ENCODE measurements at regions not wholly inside any gene's neighbourhood (a gene's known extent, or its start where the extent isn't known, plus 50 kb on each side); places are given as distances from the start of the nearest gene placed in this dataset.

DNA sequence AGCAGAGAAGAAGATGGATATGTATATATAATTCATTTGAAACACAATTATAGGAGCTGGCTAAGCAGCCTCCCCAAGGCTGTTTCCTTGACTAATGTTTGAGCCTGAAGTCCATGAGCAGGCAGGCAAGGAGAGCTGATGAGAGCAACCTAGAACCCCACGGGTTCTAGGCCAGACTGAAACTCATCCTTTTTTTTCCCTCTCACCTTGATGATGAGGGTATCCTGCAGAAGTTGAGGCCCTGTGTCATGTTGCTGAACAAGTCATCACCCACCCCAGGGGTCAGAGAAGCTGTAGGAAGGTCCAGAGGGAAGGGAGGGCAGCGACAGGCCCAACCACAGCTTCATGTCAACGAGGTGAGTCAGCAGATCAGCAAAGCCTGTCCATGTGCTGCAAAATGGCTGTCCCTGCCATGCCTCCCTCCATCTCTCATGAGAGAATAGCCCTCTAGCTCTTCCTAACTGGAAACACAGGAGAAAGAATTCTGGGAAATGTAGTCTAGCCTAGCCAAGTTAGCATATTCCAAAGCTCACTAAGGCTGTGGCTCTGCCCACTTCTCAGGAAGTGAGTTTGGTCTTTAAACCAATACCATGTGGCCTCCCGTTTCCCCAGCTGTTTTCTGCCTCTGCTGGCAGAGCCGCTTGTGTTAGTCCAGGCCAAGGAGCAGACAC lies 91.3 kb upstream of the DTNBP1 start:
- Histone ChIP-seq H3K27me3 (ENCODE audit: control insufficient read depth, low read length) (no peaks in the 10 kb centered on the region), H3K9me3 (ENCODE audit: control insufficient read depth, insufficient read depth, low read length) (no peaks in the 10 kb centered on the region), H4K20me1 (ENCODE audit: control insufficient read depth, insufficient read depth, low read depth, low read length) (no peaks in the 10 kb centered on the region), H3K36me3 (ENCODE audit: control insufficient read depth, low read length) (no peaks in the 10 kb centered on the region), H3F3A (ENCODE audit: control insufficient read depth, insufficient read depth) (no peaks in the 10 kb centered on the region), H3K4me2 (ENCODE audit: low read length) (no peak overlapping the region), H3K4me3 (ENCODE audit: low read length) (no peak overlapping the region), H3K4me1 (ENCODE audit: control insufficient read depth, low read length) (no peaks in the 10 kb centered on the region), H3K79me2 (ENCODE audit: control insufficient read depth, low read length) (no peaks in the 10 kb centered on the region), H3K27ac (ENCODE audit: low read depth, low read length) (no peak overlapping the region), H3K9me2 (replicated peaks; ENCODE audit: control insufficient read depth, low read length) (no peaks in the 10 kb centered on the region)
- TF ChIP-seq EZH2phosphoT487 (IDR thresholded peaks at IDR 0.05; ENCODE audit: borderline replicate concordance, low read length): no peak
- TF ChIP-seq, protein P1, sequence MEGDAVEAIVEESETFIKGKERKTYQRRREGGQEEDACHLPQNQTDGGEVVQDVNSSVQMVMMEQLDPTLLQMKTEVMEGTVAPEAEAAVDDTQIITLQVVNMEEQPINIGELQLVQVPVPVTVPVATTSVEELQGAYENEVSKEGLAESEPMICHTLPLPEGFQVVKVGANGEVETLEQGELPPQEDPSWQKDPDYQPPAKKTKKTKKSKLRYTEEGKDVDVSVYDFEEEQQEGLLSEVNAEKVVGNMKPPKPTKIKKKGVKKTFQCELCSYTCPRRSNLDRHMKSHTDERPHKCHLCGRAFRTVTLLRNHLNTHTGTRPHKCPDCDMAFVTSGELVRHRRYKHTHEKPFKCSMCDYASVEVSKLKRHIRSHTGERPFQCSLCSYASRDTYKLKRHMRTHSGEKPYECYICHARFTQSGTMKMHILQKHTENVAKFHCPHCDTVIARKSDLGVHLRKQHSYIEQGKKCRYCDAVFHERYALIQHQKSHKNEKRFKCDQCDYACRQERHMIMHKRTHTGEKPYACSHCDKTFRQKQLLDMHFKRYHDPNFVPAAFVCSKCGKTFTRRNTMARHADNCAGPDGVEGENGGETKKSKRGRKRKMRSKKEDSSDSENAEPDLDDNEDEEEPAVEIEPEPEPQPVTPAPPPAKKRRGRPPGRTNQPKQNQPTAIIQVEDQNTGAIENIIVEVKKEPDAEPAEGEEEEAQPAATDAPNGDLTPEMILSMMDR (IDR thresholded peaks at IDR 0.05; ENCODE audit: low read depth, low read length, poor library complexity, severe bottlenecking): no peak

DNA sequence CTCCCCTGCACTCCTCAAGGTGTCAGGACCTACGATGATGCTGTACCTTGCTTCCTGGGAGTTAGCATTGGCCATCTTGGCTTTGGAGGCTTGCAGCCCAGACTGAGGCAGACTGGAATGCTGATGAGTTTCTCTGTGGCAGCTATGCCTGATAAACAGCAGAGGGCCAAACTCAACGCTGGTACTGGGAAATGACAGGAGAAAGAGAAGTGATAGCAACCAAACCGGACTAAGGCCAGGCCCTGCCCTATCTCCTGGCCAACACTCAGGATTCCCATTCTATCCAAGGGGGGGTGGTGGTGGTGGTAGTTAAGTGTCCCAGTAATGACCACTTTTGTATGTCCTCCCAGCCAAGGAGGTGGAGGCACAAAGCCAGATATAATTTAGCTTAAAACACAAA lies 90.0 kb upstream of the DTNBP1 start:
- Histone ChIP-seq H3K4me3 (ENCODE audit: low read length) (no peak overlapping the region), H3K4me2 (ENCODE audit: low read length) (no peak overlapping the region), H3K4me1 (ENCODE audit: control insufficient read depth, low read length) (no peaks in the 10 kb centered on the region), H4K20me1 (ENCODE audit: control insufficient read depth, insufficient read depth, low read depth, low read length) (no peaks in the 10 kb centered on the region), H3K79me2 (ENCODE audit: control insufficient read depth, low read length) (no peaks in the 10 kb centered on the region), H3F3A (ENCODE audit: control insufficient read depth, insufficient read depth) (no peaks in the 10 kb centered on the region), H3K27ac (ENCODE audit: low read depth, low read length) (no peak overlapping the region), H3K9me2 (replicated peaks; ENCODE audit: control insufficient read depth, low read length) (no peaks in the 10 kb centered on the region), H3K9me3 (ENCODE audit: control insufficient read depth, insufficient read depth, low read length) (no peaks in the 10 kb centered on the region), H3K27me3 (ENCODE audit: control insufficient read depth, low read length) (no peaks in the 10 kb centered on the region), H3K36me3 (ENCODE audit: control insufficient read depth, low read length) (no peaks in the 10 kb centered on the region)
- no peak for TF ChIP-seq EZH2phosphoT487 (IDR thresholded peaks at IDR 0.05; ENCODE audit: borderline replicate concordance, low read length)
- TF ChIP-seq, protein P1 (IDR thresholded peaks at IDR 0.05; ENCODE audit: low read depth, low read length, poor library complexity, severe bottlenecking): no peak

GRCh38 chr6:15751721-15752350 lies 89.0 kb upstream of the DTNBP1 start:
- Histone ChIP-seq H3K4me1 (ENCODE audit: control insufficient read depth, low read length) (no peaks in the 10 kb centered on the region), H3K79me2 (ENCODE audit: control insufficient read depth, low read length) (no peaks in the 10 kb centered on the region), H3K4me3 (ENCODE audit: low read length) (no peak overlapping the region), H3K27ac (ENCODE audit: low read depth, low read length) (no peak overlapping the region), H3K27me3 (ENCODE audit: control insufficient read depth, low read length) (no peaks in the 10 kb centered on the region), H3K9me3 (ENCODE audit: control insufficient read depth, insufficient read depth, low read length) (no peaks in the 10 kb centered on the region), H3K4me2 (ENCODE audit: low read length) (no peak overlapping the region), H3K36me3 (ENCODE audit: control insufficient read depth, low read length) (no peaks in the 10 kb centered on the region), H4K20me1 (ENCODE audit: control insufficient read depth, insufficient read depth, low read depth, low read length) (no peaks in the 10 kb centered on the region), H3F3A (ENCODE audit: control insufficient read depth, insufficient read depth) (no peaks in the 10 kb centered on the region), H3K9me2 (replicated peaks; ENCODE audit: control insufficient read depth, low read length) (no peaks in the 10 kb centered on the region)
- TF ChIP-seq EZH2phosphoT487 (IDR thresholded peaks at IDR 0.05; ENCODE audit: borderline replicate concordance, low read length): no peak
- TF ChIP-seq, protein P1 (IDR thresholded peaks at IDR 0.05; ENCODE audit: low read depth, low read length, poor library complexity, severe bottlenecking): no peak

All from DOHH2 (cell line).